HEK293 (cell line): ENCODE measurements at regions not wholly inside any gene's neighbourhood (a gene's known extent, or its start where the extent isn't known, plus 50 kb on each side); places are given as distances from the start of the nearest gene placed in this dataset.

Experiments
- CTCF ChIA-PET: fragments of 350-600 bp; formaldehyde crosslinking; extraction: SDS; loops from one replicate; lab custom pipeline; 2021; ENCODE audit warnings: antibody characterized with exemption; lab: Yijun Ruan, JAX
- POLR2A ChIA-PET: fragments of 300-600 bp; formaldehyde crosslinking; extraction: SDS; loops from one replicate; lab custom pipeline; 2020; ENCODE audit warnings: antibody characterized with exemption, inconsistent platforms; lab: Yijun Ruan, JAX
- H3K27ac ChIP-seq: fragments of 200-500 bp; sonication (Bioruptor generic); 2 replicates; pipeline ENCODE4 v1.5.1; 2014; ENCODE audit warnings: low read depth, low read length, control low read depth, inconsistent platforms; ENCODE audit errors: extremely low read depth
- H3K36me3 ChIP-seq, 2 experiments: fragments of 200-500 bp in 1 of 2; sonication (Bioruptor generic) in 1 of 2; 1 replicate in 1 of 2; 2 replicates in 1 of 2; pipeline ENCODE4 v1.5.1; 2014 to 2017; ENCODE audit warnings: inconsistent platforms in 2 of 2, low read length in 2 of 2; ENCODE audit not compliant: control insufficient read depth in 2 of 2, insufficient read depth in 1 of 2
- H3K4me1 ChIP-seq: fragments of 200-500 bp; sonication (Bioruptor generic); 2 replicates; pipeline ENCODE4 v1.5.1; 2014; ENCODE audit warnings: mild to moderate bottlenecking, low read length, inconsistent platforms; ENCODE audit not compliant: control insufficient read depth, insufficient read depth
- H3K4me3 ChIP-seq: 2 replicates; pipeline ENCODE4 v1.5.1; 2011; ENCODE audit warnings: low read depth, mild to moderate bottlenecking, control low read depth, low read length, moderate library complexity
- H3K9me3 ChIP-seq: fragments of 200-500 bp; sonication (Bioruptor generic); 2 replicates; pipeline ENCODE4 v1.5.1; 2014; ENCODE audit warnings: low read depth, low read length, inconsistent platforms; ENCODE audit not compliant: control insufficient read depth, insufficient read depth
- GLI2 ChIP-seq: fragments of 450-650 bp; formaldehyde crosslinking; IDR thresholded peaks from 2 replicates; pipeline ENCODE4; 2017; ENCODE audit warnings: missing biosample characterization, missing genetic modification characterization, low read depth, borderline replicate concordance
- KLF7 ChIP-seq: fragments of 450-650 bp; formaldehyde crosslinking; IDR thresholded peaks from 2 replicates; pipeline ENCODE4 v1.5.1; 2016; ENCODE audit warnings: missing biosample characterization, missing genetic modification characterization, borderline replicate concordance
- ZFHX2 ChIP-seq: fragments of 450-650 bp; formaldehyde crosslinking; conservative IDR thresholded peaks from 2 replicates; pipeline ENCODE4 v1.5.1; 2016; ENCODE audit warnings: missing biosample characterization, missing genetic modification characterization
- ZNF169 ChIP-seq: fragments of 450-650 bp; formaldehyde crosslinking; IDR thresholded peaks from 2 replicates; pipeline ENCODE4 v1.5.1; 2016; ENCODE audit warnings: missing biosample characterization, missing genetic modification characterization
- ZNF350 ChIP-seq: fragments of 450-650 bp; formaldehyde crosslinking; IDR thresholded peaks from 2 replicates; pipeline ENCODE4 v1.5.0; 2017; ENCODE audit warnings: missing biosample characterization, mild to moderate bottlenecking, missing genetic modification characterization
- ZNF391 ChIP-seq: fragments of 450-650 bp; formaldehyde crosslinking; IDR thresholded peaks from 2 replicates; pipeline ENCODE4 v1.5.1; 2016; ENCODE audit warnings: low read depth, missing biosample characterization, missing genetic modification characterization, borderline replicate concordance
- ZNF571 ChIP-seq: fragments of 450-650 bp; formaldehyde crosslinking; IDR thresholded peaks from 2 replicates; pipeline ENCODE4 v1.5.0; 2017; ENCODE audit warnings: missing biosample characterization, missing genetic modification characterization
- ZNF585B ChIP-seq: fragments of 450-650 bp; formaldehyde crosslinking; IDR thresholded peaks from 2 replicates; pipeline ENCODE4 v1.5.1; 2016; ENCODE audit warnings: missing biosample characterization, missing genetic modification characterization
- ZNF654 ChIP-seq: fragments of 450-650 bp; formaldehyde crosslinking; IDR thresholded peaks from 2 replicates; pipeline ENCODE4 v1.5.1; 2016; ENCODE audit warnings: low read depth, missing biosample characterization, missing genetic modification characterization
- ZNF660 ChIP-seq: fragments of 450-650 bp; IDR thresholded peaks from 2 replicates; pipeline ENCODE4 v1.5.1; 2018; ENCODE audit warnings: missing biosample characterization, mild to moderate bottlenecking, missing genetic modification characterization
- ZNF664 ChIP-seq: fragments of 450-650 bp; formaldehyde crosslinking; IDR thresholded peaks from 2 replicates; pipeline ENCODE4 v1.5.1; 2016; ENCODE audit warnings: missing biosample characterization, missing genetic modification characterization
- ZNF677 ChIP-seq: fragments of 450-650 bp; IDR thresholded peaks from 2 replicates; pipeline ENCODE4 v1.5.0; 2018; ENCODE audit warnings: missing biosample characterization, mild to moderate bottlenecking, missing genetic modification characterization, moderate library complexity
- TF ChIP-seq, protein P1 (sequence below): fragments of 450-650 bp; formaldehyde crosslinking; IDR thresholded peaks from 2 replicates; pipeline ENCODE4 v1.5.1; 2017; ENCODE audit warnings: missing biosample characterization, missing genetic modification characterization
- TF ChIP-seq, protein P2 (sequence below): fragments of 450-650 bp; formaldehyde crosslinking; IDR thresholded peaks from 2 replicates; pipeline ENCODE4 v1.5.1; 2016; ENCODE audit warnings: missing biosample characterization, missing genetic modification characterization
- TF ChIP-seq, protein P3 (sequence below): fragments of 450-650 bp; formaldehyde crosslinking; IDR thresholded peaks from 2 replicates; pipeline ENCODE4 v1.5.1; 2017; ENCODE audit warnings: missing biosample characterization, missing genetic modification characterization
- TF ChIP-seq, protein P4 (sequence below): fragments of 450-650 bp; formaldehyde crosslinking; IDR thresholded peaks from 2 replicates; pipeline ENCODE4 v1.5.1; 2016; ENCODE audit warnings: missing biosample characterization, missing genetic modification characterization

DNA sequence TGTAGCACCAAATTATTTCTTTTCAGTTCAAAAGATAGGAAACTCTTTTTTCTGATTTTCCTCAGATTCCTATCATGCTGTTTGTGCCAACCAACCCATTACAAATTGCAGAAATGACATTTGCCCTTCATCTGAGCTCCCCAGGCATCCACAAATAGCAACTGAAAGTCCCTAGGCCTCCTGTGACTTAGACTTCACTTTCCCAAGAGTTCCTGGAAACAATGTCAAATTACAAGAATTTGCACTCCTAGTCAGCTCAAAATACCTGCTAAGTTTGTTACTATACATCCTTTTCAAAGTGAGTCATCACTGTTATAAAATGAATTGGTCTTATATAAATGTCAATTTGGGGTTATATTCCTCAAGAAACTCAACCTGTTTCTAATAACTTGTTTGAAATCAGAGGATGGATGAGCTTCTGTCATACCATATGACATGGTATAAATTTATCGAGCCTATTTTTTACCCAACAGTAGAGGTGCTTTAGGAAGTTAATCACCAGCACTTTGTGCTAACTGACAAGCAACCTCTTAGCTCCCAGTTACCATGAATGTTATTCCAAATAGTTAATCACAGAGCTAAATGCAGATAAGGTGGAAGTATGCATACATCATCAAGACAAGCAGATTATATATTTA is 256.5 kb downstream of the HACE1 start (continued):
- TF ChIP-seq, protein P1, sequence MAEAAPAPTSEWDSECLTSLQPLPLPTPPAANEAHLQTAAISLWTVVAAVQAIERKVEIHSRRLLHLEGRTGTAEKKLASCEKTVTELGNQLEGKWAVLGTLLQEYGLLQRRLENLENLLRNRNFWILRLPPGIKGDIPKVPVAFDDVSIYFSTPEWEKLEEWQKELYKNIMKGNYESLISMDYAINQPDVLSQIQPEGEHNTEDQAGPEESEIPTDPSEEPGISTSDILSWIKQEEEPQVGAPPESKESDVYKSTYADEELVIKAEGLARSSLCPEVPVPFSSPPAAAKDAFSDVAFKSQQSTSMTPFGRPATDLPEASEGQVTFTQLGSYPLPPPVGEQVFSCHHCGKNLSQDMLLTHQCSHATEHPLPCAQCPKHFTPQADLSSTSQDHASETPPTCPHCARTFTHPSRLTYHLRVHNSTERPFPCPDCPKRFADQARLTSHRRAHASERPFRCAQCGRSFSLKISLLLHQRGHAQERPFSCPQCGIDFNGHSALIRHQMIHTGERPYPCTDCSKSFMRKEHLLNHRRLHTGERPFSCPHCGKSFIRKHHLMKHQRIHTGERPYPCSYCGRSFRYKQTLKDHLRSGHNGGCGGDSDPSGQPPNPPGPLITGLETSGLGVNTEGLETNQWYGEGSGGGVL (tag by site-specific recombination), result no peak

DNA sequence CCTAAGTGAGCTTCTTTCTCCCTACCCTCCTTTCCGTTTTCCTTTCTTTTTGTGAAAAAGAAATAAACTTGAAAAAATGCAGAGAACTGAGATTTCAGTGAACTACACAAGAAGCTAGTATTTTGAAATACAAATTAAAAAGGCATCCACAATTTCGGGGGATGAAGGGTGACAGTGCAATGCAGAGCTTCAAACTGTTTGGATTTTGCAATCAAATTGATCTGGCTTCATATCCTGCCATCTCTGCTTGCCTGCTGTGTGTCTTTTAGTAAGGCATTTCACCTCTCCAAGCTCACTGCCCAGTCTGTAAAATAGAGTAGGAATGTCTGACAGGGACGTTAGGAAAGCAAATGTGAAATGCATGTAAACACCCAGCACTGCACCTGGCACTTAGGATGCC is 258.0 kb downstream of the HACE1 start:
- TF ChIP-seq ZNF664 (tag by site-specific recombination) (no peak), ZNF677 (tag by site-specific recombination) (no peak), GLI2 (tag by site-specific recombination) (no peak), ZNF350 (tag by site-specific recombination) (no peak)
- CTCF ChIA-PET, result interaction anchor here (0.6 kb wide), 2 partner anchors 11 to 171 kb away, joined by 3 read pairs; no protein-coding TSS in a partner anchor
- H3K4me3 ChIP-seq, result no peak overlapping the region
- POLR2A ChIA-PET, result no interaction called here
- no peaks in the 10 kb centered on the region for H3K9me3 ChIP-seq
- H3K36me3 ChIP-seq, result no peaks in the 10 kb centered on the region
- H3K4me1 ChIP-seq, result no peaks in the 10 kb centered on the region
- no peak overlapping the region for H3K27ac ChIP-seq

DNA sequence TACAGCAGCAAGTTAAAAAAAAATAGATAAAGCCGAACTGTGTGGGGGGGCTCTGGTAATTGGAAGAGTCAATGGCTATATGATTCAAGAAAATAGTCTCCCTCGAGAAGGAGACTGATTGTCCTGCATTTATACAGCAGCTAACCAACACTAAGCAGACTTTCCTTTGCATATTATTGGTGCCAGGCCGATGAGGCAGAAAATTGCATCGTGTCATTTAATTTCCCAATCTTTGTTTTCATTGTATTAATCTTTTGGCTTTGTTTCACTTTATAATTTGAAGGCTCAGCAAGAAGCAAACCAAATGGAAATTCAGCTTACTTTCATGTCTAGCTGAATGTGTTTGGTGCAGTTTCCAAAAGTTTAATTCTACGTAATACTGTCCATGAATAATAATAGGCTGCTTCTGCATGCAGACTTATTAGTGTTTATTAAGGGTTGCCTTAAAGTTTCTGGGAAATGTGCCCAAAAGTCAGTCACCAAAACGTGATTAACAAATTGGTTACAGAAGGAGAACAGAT is 258.5 kb downstream of the HACE1 start:
- Histone ChIP-seq H3K36me3 (no peaks in the 10 kb centered on the region), H3K4me1 (no peaks in the 10 kb centered on the region), H3K27ac (no peak overlapping the region), H3K4me3 (no peak overlapping the region), H3K9me3 (no peaks in the 10 kb centered on the region)
- ChIA-PET CTCF (interaction anchor here (0.5 to 0.7 kb wide), 3 partner anchors 11 to 833 kb away, joined by 3 read pairs; no protein-coding TSS in a partner anchor), POLR2A (no interaction called here)
- TF ChIP-seq, protein P2, sequence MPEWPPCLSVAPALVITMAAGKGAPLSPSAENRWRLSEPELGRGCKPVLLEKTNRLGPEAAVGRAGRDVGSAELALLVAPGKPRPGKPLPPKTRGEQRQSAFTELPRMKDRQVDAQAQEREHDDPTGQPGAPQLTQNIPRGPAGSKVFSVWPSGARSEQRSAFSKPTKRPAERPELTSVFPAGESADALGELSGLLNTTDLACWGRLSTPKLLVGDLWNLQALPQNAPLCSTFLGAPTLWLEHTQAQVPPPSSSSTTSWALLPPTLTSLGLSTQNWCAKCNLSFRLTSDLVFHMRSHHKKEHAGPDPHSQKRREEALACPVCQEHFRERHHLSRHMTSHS (tag by site-specific recombination), result no peak
- no peak for TF ChIP-seq ZNF169
- TF ChIP-seq ZNF660 (tag by site-specific recombination), result no peak
- TF ChIP-seq ZNF391 (tag by site-specific recombination), result no peak
- TF ChIP-seq ZNF654 (tag by site-specific recombination), result no peak
- TF ChIP-seq, protein P3, sequence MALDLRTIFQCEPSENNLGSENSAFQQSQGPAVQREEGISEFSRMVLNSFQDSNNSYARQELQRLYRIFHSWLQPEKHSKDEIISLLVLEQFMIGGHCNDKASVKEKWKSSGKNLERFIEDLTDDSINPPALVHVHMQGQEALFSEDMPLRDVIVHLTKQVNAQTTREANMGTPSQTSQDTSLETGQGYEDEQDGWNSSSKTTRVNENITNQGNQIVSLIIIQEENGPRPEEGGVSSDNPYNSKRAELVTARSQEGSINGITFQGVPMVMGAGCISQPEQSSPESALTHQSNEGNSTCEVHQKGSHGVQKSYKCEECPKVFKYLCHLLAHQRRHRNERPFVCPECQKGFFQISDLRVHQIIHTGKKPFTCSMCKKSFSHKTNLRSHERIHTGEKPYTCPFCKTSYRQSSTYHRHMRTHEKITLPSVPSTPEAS, result no peak
- TF ChIP-seq ZNF571 (tag by site-specific recombination), result no peak
- TF ChIP-seq, protein P4, sequence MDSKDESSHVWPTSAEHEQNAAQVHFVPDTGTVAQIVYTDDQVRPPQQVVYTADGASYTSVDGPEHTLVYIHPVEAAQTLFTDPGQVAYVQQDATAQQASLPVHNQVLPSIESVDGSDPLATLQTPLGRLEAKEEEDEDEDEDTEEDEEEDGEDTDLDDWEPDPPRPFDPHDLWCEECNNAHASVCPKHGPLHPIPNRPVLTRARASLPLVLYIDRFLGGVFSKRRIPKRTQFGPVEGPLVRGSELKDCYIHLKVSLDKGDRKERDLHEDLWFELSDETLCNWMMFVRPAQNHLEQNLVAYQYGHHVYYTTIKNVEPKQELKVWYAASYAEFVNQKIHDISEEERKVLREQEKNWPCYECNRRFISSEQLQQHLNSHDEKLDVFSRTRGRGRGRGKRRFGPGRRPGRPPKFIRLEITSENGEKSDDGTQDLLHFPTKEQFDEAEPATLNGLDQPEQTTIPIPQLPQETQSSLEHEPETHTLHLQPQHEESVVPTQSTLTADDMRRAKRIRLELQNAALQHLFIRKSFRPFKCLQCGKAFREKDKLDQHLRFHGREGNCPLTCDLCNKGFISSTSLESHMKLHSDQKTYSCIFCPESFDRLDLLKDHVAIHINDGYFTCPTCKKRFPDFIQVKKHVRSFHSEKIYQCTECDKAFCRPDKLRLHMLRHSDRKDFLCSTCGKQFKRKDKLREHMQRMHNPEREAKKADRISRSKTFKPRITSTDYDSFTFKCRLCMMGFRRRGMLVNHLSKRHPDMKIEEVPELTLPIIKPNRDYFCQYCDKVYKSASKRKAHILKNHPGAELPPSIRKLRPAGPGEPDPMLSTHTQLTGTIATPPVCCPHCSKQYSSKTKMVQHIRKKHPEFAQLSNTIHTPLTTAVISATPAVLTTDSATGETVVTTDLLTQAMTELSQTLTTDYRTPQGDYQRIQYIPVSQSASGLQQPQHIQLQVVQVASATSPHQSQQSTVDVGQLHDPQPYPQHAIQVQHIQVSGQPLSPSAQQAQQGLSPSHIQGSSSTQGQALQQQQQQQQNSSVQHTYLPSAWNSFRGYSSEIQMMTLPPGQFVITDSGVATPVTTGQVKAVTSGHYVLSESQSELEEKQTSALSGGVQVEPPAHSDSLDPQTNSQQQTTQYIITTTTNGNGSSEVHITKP, result no peak
- TF ChIP-seq ZFHX2, result no peak
- no peak for TF ChIP-seq ZNF585B (tag by site-specific recombination)
- TF ChIP-seq KLF7, result no peak
